ENCODE measurements at regions not wholly inside any gene's neighbourhood (a gene's known extent, or its start where the extent isn't known, plus 50 kb on each side); places are given as distances from the start of the nearest gene placed in this dataset.

GRCh38 chr1:60222360-60223115 is 149.0 kb upstream of the C1orf87 start:
- no peak overlapping the region for H3K27ac ChIP-seq
- no peaks in the 10 kb centered on the region for H3K36me3 ChIP-seq
- H3K4me1 ChIP-seq: no peaks in the 10 kb centered on the region
- H3K27me3 ChIP-seq (ENCODE audit: low read depth): no peaks in the 10 kb centered on the region
- no peak for TF ChIP-seq CTCF (IDR thresholded peaks at IDR 0.05)
- H3K9me3 ChIP-seq: no peaks in the 10 kb centered on the region
- DNase-seq (no peak), ATAC-seq (no peak)
- H3K4me3 ChIP-seq: no peak overlapping the region
- intact Hi-C loops (cut with DNase I): no loop called here

GRCh38 chr1:60213253-60213652 is 139.7 kb upstream of the C1orf87 start:
- no peak for TF ChIP-seq CTCF (IDR thresholded peaks at IDR 0.05)
- no peak overlapping the region for H3K4me3 ChIP-seq
- no peaks in the 10 kb centered on the region for H3K4me1 ChIP-seq
- H3K27ac ChIP-seq: no peak overlapping the region
- DNase-seq (no peak), ATAC-seq (no peak)
- no peaks in the 10 kb centered on the region for H3K9me3 ChIP-seq
- no peaks in the 10 kb centered on the region for H3K36me3 ChIP-seq
- H3K27me3 ChIP-seq (ENCODE audit: low read depth): no peaks in the 10 kb centered on the region
- intact Hi-C loops (cut with DNase I): no loop called here

- no peak for TF ChIP-seq CTCF (IDR thresholded peaks at IDR 0.05)
- Histone ChIP-seq H3K36me3 (no peaks in the 10 kb centered on the region), H3K27ac (no peak overlapping the region), H3K27me3 (ENCODE audit: low read depth) (no peaks in the 10 kb centered on the region), H3K9me3 (no peaks in the 10 kb centered on the region), H3K4me3 (no peak overlapping the region), H3K4me1 (no peaks in the 10 kb centered on the region)
- no peak for DNase-seq
- intact Hi-C loops (cut with DNase I): no loop called here
- no peak for ATAC-seq
Measured at GRCh38 chr1:60196026-60196425, 122.5 kb upstream of the C1orf87 start.

- no peaks in the 10 kb centered on the region for H3K4me1 ChIP-seq
- no peak overlapping the region for H3K27ac ChIP-seq
- no peaks in the 10 kb centered on the region for H3K36me3 ChIP-seq
- DNase-seq (no peak), ATAC-seq (no peak)
- no peaks in the 10 kb centered on the region for H3K27me3 ChIP-seq (ENCODE audit: low read depth)
- no peak overlapping the region for H3K4me3 ChIP-seq
- TF ChIP-seq CTCF (IDR thresholded peaks at IDR 0.05): no peak
- H3K9me3 ChIP-seq: peaks cover 7% of the 10 kb centered on the region
- intact Hi-C loops (cut with DNase I): no loop called here
Measured at GRCh38 chr1:60185684-60186083, 112.1 kb upstream of the C1orf87 start.

- no peaks in the 10 kb centered on the region for H3K36me3 ChIP-seq
- H3K4me3 ChIP-seq: no peak overlapping the region
- H3K4me1 ChIP-seq: no peaks in the 10 kb centered on the region
- DNase-seq: no peak
- no peak overlapping the region for H3K27ac ChIP-seq
- no peaks in the 10 kb centered on the region for H3K27me3 ChIP-seq (ENCODE audit: low read depth)
- intact Hi-C loops (cut with DNase I): no loop called here
- ATAC-seq: no peak
- no peak for TF ChIP-seq CTCF (IDR thresholded peaks at IDR 0.05)
- H3K9me3 ChIP-seq: peaks cover 7% of the 10 kb centered on the region
Measured at GRCh38 chr1:60184521-60184920, 111.0 kb upstream of the C1orf87 start.
